ENCODE measurements at regions not wholly inside any gene's neighbourhood (a gene's known extent, or its start where the extent isn't known, plus 50 kb on each side); places are given as distances from the start of the nearest gene placed in this dataset.

- DNase-seq (no peak), ATAC-seq (no peak)
Observed at GRCh38 chr2:221831051-221831450, 258.9 kb upstream of the EPHA4 start.

- ATAC-seq (no peak), DNase-seq (no peak)
Observed at GRCh38 chr2:221822416-221822815, 250.3 kb upstream of the EPHA4 start.

GRCh38 chr2:221818616-221819320 lies 246.7 kb upstream of the EPHA4 start:
- no peak for DNase-seq
- no peak for ATAC-seq

GRCh38 chr2:221817878-221818277 lies 245.8 kb upstream of the EPHA4 start:
- DNase-seq (no peak), ATAC-seq (no peak)

- DNase-seq (no peak), ATAC-seq (no peak)
Observed at GRCh38 chr2:221817052-221817451, 244.9 kb upstream of the EPHA4 start.

GRCh38 chr2:221816566-221816965 lies 244.5 kb upstream of the EPHA4 start:
- ATAC-seq (no peak), DNase-seq (no peak)

- ATAC-seq (no peak), DNase-seq (no peak)
Observed at GRCh38 chr2:221810650-221811049, 238.5 kb upstream of the EPHA4 start.

GRCh38 chr2:221810245-221810644 lies 238.1 kb upstream of the EPHA4 start:
- ATAC-seq (no peak), DNase-seq (no peak)

- ATAC-seq (no peak), DNase-seq (no peak)
Observed at GRCh38 chr2:221808488-221808887, 236.4 kb upstream of the EPHA4 start.

- DNase-seq (no peak), ATAC-seq (no peak)
Observed at GRCh38 chr2:221807706-221808105, 235.6 kb upstream of the EPHA4 start.

GRCh38 chr2:221802089-221802488 lies 230.0 kb upstream of the EPHA4 start:
- ATAC-seq, result no peak
- DNase-seq, result no peak

- ATAC-seq (no peak), DNase-seq (no peak)
Observed at GRCh38 chr2:221792971-221793521, 220.9 kb upstream of the EPHA4 start.

- ATAC-seq (no peak), DNase-seq (no peak)
Observed at GRCh38 chr2:221791844-221792243, 219.7 kb upstream of the EPHA4 start.

GRCh38 chr2:221787561-221787960 lies 215.5 kb upstream of the EPHA4 start:
- no peak for ATAC-seq
- DNase-seq, result no peak

GRCh38 chr2:221786297-221786926 lies 214.3 kb upstream of the EPHA4 start:
- DNase-seq, result no peak
- ATAC-seq, result no peak

GRCh38 chr2:221780281-221780688 lies 208.2 kb upstream of the EPHA4 start:
- ATAC-seq (no peak), DNase-seq (no peak)

- ATAC-seq, result no peak
- DNase-seq, result no peak
Observed at GRCh38 chr2:221779614-221780067, 207.5 kb upstream of the EPHA4 start.

GRCh38 chr2:221778025-221778424 lies 205.9 kb upstream of the EPHA4 start:
- DNase-seq (no peak), ATAC-seq (no peak)

GRCh38 chr2:221777119-221777518 lies 205.0 kb upstream of the EPHA4 start:
- DNase-seq (no peak), ATAC-seq (no peak)

- DNase-seq, result no peak
- no peak for ATAC-seq
Observed at GRCh38 chr2:221775096-221775495, 203.0 kb upstream of the EPHA4 start.

GRCh38 chr2:221774136-221774535 lies 202.0 kb upstream of the EPHA4 start:
- ATAC-seq (no peak), DNase-seq (no peak)

GRCh38 chr2:221771297-221771696 lies 199.2 kb upstream of the EPHA4 start:
- ATAC-seq (no peak), DNase-seq (no peak)

- DNase-seq, result no peak
- ATAC-seq, result no peak
Observed at GRCh38 chr2:221767106-221768012, 195.3 kb upstream of the EPHA4 start.

All from stimulated activated naive CD8-positive, alpha-beta T cell treated with anti-CD3 and anti-CD28 coated beads, Interleukin-15, Interleukin-2, amounts not matched to agents 100 U/mL and 50 U/mL, for 24 hours (primary cell).